NB4 (cell line): ENCODE measurements at regions not wholly inside any gene's neighbourhood (a gene's known extent, or its start where the extent isn't known, plus 50 kb on each side); places are given as distances from the start of the nearest gene placed in this dataset.

Source experiments
- DNase-seq: peaks from one replicate; pipeline ENCODE4 v3.0.0; 2010; ENCODE audit warnings: low read depth
- H3K4me3 ChIP-seq: one replicate; pipeline ENCODE4 v1.5.1; 2011; ENCODE audit warnings: mild to moderate bottlenecking, low read depth, low read length, moderate library complexity
- CTCF ChIP-seq: IDR thresholded peaks from one replicate; pipeline ENCODE4 v1.5.1; 2012; ENCODE audit warnings: low read depth, low read length
- MYC ChIP-seq: IDR thresholded peaks from 2 replicates; pipeline ENCODE4 v1.6.1; 2011; ENCODE audit warnings: low read depth, low read length
- POLR2A ChIP-seq: IDR thresholded peaks from 2 replicates; pipeline ENCODE4 v1.6.1; 2011; ENCODE audit warnings: mild to moderate bottlenecking; ENCODE audit not compliant: insufficient read length; ENCODE audit errors: extremely low read depth
- TF ChIP-seq, protein P1 (sequence below): IDR thresholded peaks from 2 replicates; pipeline ENCODE4 v1.6.1; 2011; ENCODE audit warnings: low read depth, low read length

DNA sequence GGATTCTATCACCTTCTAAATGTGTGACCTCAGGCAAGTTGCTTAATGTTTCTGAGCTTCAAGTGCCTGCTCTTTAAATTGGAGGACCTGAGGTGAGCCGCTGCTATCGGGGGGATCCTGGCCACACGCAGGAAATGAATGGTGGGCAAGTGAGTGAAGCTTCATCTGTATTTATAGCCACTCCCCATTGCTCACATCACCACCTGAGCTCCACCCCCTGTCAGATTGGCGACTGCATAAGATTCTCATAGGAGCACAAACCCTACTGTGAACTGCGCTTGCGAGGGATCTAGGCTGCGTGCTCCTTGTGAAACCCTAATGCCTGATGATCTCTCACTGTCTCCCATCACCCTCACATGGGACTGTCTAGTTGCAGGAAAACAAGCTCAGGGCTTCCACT, 158.6 kb upstream of the CCND2 start:
- DNase-seq = no peak
- no peak overlapping the region for H3K4me3 ChIP-seq
- TF ChIP-seq POLR2A = no peak
- TF ChIP-seq, protein P1, sequence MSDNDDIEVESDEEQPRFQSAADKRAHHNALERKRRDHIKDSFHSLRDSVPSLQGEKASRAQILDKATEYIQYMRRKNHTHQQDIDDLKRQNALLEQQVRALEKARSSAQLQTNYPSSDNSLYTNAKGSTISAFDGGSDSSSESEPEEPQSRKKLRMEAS = no peak
- TF ChIP-seq MYC = no peak
- TF ChIP-seq CTCF = no peak

DNA sequence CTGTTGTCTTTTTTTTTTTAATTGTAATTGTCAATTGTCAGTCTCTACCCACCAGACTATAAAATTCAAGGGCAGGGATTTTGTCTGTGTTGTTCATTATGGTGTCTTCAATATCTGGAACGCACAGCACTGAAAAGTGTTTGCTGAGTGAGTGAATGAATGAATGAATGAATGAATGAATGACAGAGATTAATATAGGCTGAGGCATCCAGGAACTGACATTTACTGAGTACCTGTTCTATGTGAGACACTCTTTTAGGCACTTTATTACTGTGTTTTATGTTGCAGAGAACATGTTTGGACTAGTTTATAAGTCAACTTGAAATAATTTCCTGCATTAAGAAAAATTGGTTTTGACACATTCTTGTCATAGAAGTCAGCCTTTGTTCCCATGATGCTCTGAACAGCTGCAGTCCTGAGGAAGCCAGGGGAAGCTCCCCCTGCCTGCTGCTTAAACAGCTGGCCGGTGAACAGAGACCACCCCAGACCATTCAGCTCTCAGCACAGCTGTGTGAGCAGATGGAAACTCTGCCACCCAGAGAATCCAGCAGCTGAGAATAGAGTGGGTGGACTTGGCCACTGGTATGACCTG, 160.7 kb upstream of the CCND2 start:
- TF ChIP-seq POLR2A = no peak
- no peak for TF ChIP-seq MYC
- TF ChIP-seq CTCF = no peak
- TF ChIP-seq, protein P1 = no peak
- no peak overlapping the region for H3K4me3 ChIP-seq
- no peak for DNase-seq

- no peak overlapping the region for H3K4me3 ChIP-seq
- TF ChIP-seq MYC (no peak), POLR2A (no peak), CTCF (no peak)
- TF ChIP-seq, protein P1 = no peak
- no peak for DNase-seq
Measured at GRCh38 chr12:4112290-4112689, 161.3 kb upstream of the CCND2 start.

GRCh38 chr12:4111010-4111409, 162.6 kb upstream of the CCND2 start:
- no peak for DNase-seq

GRCh38 chr12:4109826-4110225, 163.7 kb upstream of the CCND2 start:
- no peak for DNase-seq
- TF ChIP-seq CTCF (no peak), POLR2A (no peak), MYC (no peak)
- TF ChIP-seq, protein P1 = no peak
- H3K4me3 ChIP-seq = no peak overlapping the region

More at GRCh38 chr12:4111010-4111409, 162.6 kb upstream of the CCND2 start:
- TF ChIP-seq MYC = no peak
- TF ChIP-seq, protein P1 = no peak
- no peak for TF ChIP-seq CTCF
- no peak for TF ChIP-seq POLR2A
- H3K4me3 ChIP-seq = no peak overlapping the region
